Lower lobe of right lung (tissue), 2 donors: ENCODE measurements at regions not wholly inside any gene's neighbourhood (a gene's known extent, or its start where the extent isn't known, plus 50 kb on each side); places are given as distances from the start of the nearest gene placed in this dataset.
"Not testable (repeated sequence)": the region's sequence is repeated elsewhere in the genome, so short reads cannot be mapped to it uniquely, and the experiment has no call there.

ENCODE experiments used
- ATAC-seq, 2 donors: fragments of 200-7000 bp; cut with Tn5 transposase; one replicate each; pipeline ENCODE4 v1.9.1; 2020 to 2022; ENCODE audit warnings: mild to moderate bottlenecking in 2 of 2, moderate library complexity in 2 of 2
- DNase-seq: peaks from one replicate; pipeline ENCODE4 v3.0.0-alpha.2; 2020
- H3K27ac ChIP-seq: fragments of 200-600 bp; one replicate; pipeline ENCODE4 v1.8.0; 2022
- H3K27me3 ChIP-seq: fragments of 200-600 bp; one replicate; pipeline ENCODE4 v1.8.0; 2022; ENCODE audit warnings: low read depth
- H3K36me3 ChIP-seq: fragments of 200-600 bp; one replicate; pipeline ENCODE4 v1.8.0; 2022; ENCODE audit warnings: mild to moderate bottlenecking
- H3K4me1 ChIP-seq: fragments of 200-600 bp; one replicate; pipeline ENCODE4 v1.8.0; 2022
- H3K4me3 ChIP-seq: fragments of 200-600 bp; one replicate; pipeline ENCODE4 v1.8.0; 2022; ENCODE audit warnings: mild to moderate bottlenecking
- H3K9me3 ChIP-seq: fragments of 200-600 bp; one replicate; pipeline ENCODE4 v1.8.0; 2022
- intact Hi-C: fragments of 100-400 bp; cut with DNase I; formaldehyde crosslinking; loops from one replicate; pipeline ENCODE4 v1.11.0; 2022
- TF ChIP-seq, protein P1 (sequence below): fragments of 200-600 bp; IDR thresholded peaks from one replicate; pipeline ENCODE4 v1.8.0; 2022; ENCODE audit warnings: antibody characterized with exemption, mild to moderate bottlenecking
- donor health status: DM: no; HTN: yes; CAD: no; lungs with severe emphysema.

DNA sequence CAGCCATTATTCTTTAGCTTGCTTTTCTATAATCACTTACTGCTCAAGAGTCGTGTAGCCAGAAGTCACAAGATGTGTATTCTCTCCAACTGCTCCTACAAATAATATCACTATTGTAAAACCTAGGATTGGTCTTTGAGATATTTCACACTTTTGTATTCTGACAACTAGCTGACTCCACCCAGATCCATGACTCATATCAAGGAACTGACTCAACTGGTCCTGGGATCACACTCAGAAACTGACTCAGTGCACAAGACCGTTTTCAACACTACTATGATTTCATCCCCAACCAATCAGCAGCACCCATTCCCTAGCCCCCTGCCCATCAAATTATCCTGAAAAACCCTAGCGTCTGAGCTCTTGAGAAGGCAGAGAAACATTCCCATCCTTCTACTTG, 56.5 kb upstream of the ORC5 start:
- Histone ChIP-seq H3K4me3 (no peak overlapping the region), H3K4me1 (no peaks in the 10 kb centered on the region), H3K27ac (no peak overlapping the region), H3K27me3 (no peaks in the 10 kb centered on the region), H3K36me3 (no peaks in the 10 kb centered on the region), H3K9me3 (peaks cover 3% of the 10 kb centered on the region)
- TF ChIP-seq, protein P1, sequence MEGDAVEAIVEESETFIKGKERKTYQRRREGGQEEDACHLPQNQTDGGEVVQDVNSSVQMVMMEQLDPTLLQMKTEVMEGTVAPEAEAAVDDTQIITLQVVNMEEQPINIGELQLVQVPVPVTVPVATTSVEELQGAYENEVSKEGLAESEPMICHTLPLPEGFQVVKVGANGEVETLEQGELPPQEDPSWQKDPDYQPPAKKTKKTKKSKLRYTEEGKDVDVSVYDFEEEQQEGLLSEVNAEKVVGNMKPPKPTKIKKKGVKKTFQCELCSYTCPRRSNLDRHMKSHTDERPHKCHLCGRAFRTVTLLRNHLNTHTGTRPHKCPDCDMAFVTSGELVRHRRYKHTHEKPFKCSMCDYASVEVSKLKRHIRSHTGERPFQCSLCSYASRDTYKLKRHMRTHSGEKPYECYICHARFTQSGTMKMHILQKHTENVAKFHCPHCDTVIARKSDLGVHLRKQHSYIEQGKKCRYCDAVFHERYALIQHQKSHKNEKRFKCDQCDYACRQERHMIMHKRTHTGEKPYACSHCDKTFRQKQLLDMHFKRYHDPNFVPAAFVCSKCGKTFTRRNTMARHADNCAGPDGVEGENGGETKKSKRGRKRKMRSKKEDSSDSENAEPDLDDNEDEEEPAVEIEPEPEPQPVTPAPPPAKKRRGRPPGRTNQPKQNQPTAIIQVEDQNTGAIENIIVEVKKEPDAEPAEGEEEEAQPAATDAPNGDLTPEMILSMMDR: no peak
- intact Hi-C loops: no loop called here
- ATAC-seq: no peak
- DNase-seq: no peak

DNA sequence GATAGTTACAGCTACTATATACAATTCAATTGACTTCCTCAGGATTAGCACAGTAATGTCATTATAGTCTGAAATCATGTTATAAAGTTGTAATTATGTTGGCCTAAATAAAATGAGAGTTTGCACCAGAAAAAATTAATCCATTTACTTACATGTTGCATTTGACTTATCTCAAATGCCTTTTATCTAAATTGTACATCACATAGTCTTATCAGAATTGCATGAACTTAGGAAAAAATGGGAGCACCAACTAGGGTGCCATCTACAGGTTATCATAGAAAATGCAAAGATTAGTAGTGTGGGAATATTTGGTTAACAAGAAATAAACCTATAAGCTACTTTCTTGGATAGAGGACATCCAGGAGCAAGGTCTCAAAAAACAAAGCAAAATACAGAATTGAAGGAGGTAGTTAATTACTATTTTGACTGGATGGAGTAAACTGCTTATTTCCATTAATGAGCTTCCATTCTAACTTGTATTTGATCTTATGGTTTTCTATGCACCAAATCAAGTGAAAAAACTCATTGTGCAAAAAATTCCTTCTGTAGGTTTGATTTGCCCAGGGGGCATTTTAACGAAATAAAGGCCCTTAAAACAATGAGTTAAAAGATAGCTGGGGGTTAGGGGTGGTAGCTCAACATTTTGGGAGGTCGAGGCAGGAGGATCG, 60.0 kb upstream of the ORC5 start:
- Histone ChIP-seq H3K9me3 (peaks cover 3% of the 10 kb centered on the region), H3K4me1 (no peaks in the 10 kb centered on the region), H3K36me3 (no peaks in the 10 kb centered on the region), H3K4me3 (no peak overlapping the region), H3K27ac (no peak overlapping the region), H3K27me3 (no peaks in the 10 kb centered on the region)
- no peak for DNase-seq
- intact Hi-C loops: no loop called here
- TF ChIP-seq, protein P1: peak; percentile 34
- no peak for ATAC-seq

DNA sequence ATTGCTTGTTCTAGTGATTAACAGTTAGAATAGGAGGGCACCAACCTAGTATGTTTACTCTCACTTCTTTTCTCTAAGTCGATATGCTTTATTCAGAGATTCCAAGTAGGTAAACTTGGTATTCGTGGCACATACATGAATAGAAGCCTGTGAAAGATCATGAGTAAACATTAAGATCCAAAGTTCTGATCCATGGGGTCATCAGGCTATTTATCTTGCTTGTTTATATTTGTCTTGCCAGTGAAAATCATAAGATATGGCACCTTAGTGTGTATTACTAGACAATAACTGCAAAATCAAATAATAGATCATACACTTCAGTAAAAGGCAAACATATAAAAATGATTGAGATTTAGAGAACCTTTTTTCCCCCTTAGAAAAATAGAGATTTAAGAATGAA, 56.5 kb upstream of the LHFPL3 start:
- no peak for ATAC-seq
- Histone ChIP-seq H3K4me1 (no peaks in the 10 kb centered on the region), H3K27me3 (no peaks in the 10 kb centered on the region), H3K27ac (no peak overlapping the region), H3K4me3 (no peak overlapping the region), H3K9me3 (no peaks in the 10 kb centered on the region), H3K36me3 (no peaks in the 10 kb centered on the region)
- no peak for DNase-seq
- intact Hi-C loops: no loop called here
- TF ChIP-seq, protein P1: no peak

DNA sequence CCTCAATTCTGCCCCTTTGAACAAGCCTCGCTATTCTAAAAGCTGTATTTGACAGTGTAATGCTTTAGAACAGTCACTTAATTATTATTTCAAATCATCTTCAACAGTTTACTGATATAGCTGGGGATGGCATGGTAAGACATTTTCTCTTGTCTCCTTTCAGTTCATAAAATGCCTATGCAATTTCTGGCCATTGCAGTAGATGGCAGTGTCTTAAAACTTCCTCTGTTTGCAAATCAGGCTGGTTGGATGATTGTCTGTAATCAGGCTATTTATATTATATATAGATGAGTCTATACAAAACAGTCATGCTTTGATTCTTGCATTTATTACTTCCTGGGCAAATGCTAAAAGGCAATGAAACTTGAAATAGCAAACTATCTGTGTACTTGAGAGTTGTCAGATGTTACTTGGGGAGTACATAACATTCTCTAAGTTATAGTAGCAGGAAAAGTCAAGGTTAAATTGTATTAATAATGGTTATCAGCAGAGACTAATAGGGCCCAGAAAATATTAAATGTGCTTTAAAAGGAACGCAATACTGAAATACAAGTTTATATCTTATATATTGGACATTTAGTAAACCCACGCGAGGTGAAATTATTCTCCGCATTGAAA, 55.5 kb upstream of the LHFPL3 start:
- TF ChIP-seq, protein P1: peak; percentile 34
- intact Hi-C loops: no loop called here
- ATAC-seq (no peak), DNase-seq (no peak)
- Histone ChIP-seq H3K27ac (no peak overlapping the region), H3K27me3 (no peaks in the 10 kb centered on the region), H3K4me3 (no peak overlapping the region), H3K4me1 (no peaks in the 10 kb centered on the region), H3K9me3 (no peaks in the 10 kb centered on the region), H3K36me3 (no peaks in the 10 kb centered on the region)

DNA sequence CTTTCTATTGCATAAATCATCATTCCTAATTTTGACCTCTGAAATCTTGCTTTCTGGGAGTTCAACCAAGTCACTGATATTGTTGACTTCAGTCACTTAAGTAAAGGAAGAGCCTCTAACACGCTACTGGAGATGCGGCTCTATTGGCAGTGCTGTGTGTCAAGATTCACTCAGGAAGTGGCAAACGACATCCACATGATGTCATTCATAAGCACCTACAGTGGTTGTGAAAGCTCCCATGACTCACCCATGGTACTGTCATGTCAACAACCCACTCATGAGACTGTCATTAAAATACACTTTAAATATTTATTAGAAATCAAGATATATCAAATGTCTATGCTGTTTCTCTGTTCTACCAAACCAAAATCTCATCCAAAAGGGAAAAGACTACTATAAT, 52.5 kb upstream of the LHFPL3 start:
- intact Hi-C loops: no loop called here
- DNase-seq: no peak
- Histone ChIP-seq H3K4me1 (no peaks in the 10 kb centered on the region), H3K27ac (no peak overlapping the region), H3K9me3 (no peaks in the 10 kb centered on the region), H3K27me3 (no peaks in the 10 kb centered on the region), H3K4me3 (no peak overlapping the region), H3K36me3 (no peaks in the 10 kb centered on the region)
- TF ChIP-seq, protein P1: no peak
- no peak for ATAC-seq

DNA sequence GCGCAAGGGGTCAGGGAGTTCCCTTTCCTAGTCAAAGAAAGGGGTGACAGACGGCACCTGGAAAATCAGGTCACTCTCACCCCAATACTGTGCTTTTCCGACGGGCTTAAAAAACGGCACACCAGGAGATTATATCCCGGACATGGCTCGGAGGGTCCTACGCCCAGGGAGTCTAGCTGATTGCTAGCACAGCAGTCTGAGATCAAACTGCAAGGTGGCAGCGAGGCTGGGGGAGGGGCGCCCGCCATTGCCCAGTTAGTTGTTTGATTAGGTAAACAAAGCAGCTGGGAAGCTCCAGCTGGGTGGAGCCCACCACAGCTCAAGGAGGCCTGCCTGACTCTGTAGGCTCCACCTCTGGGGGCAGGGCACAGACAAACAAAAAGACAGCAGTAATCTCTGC, 51.7 kb upstream of the LHFPL3 start:
- H3K27ac ChIP-seq, H3K4me1 ChIP-seq, H3K27me3 ChIP-seq, H3K36me3 ChIP-seq, H3K9me3 ChIP-seq, H3K4me3 ChIP-seq, intact Hi-C loops, DNase-seq, ATAC-seq: not testable (repeated sequence)
